ENCODE measurements at regions not wholly inside any gene's neighbourhood (a gene's known extent, or its start where the extent isn't known, plus 50 kb on each side); places are given as distances from the start of the nearest gene placed in this dataset.

DNA sequence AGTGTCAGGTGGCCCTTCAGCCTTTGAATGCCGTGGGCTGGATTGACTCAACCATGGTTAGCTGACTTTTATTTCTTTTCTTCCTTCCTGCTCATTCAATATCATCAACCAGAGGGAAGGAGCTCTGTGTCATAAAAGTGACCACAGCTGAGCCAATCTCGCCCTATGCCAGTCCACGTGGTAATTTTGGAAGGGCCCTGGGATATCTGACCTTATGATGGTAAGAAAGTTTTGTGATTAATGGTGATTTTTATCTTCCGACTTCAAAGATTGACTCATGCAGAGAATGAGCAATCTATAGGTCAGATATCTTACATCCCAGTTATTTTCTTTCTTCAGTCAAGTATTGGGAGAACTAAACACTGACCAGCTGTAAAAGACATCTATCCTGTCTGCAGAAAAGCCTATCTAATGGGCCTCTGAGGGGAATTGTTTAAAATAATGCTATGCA is 170.3 kb downstream of the ZC3H11B start:
- no peaks in the 10 kb centered on the region for H3K9me3 ChIP-seq (ENCODE audit: control insufficient read depth in 2 of 2, low read length in 2 of 2)
- H3K36me3 ChIP-seq (ENCODE audit: control insufficient read depth in 2 of 2, insufficient read depth in 2 of 2, low read length in 2 of 2), result no peaks in the 10 kb centered on the region
- no peak overlapping the region for H3K4me3 ChIP-seq (ENCODE audit: low read length in 2 of 2)
- no peaks in the 10 kb centered on the region for H3K4me1 ChIP-seq (ENCODE audit: control insufficient read depth in 2 of 2, insufficient read depth in 2 of 2, low read length in 2 of 2)
- no peaks in the 10 kb centered on the region for H3K27me3 ChIP-seq (ENCODE audit: control insufficient read depth in 2 of 2, insufficient read depth in 2 of 2, low read length in 2 of 2)
- no peak overlapping the region for H3K27ac ChIP-seq (ENCODE audit: low read depth in 2 of 2, low read length in 2 of 2)
- no peak overlapping the region for H3K9ac ChIP-seq (ENCODE audit: low read depth in 1 of 2, low read length in 2 of 2)

DNA sequence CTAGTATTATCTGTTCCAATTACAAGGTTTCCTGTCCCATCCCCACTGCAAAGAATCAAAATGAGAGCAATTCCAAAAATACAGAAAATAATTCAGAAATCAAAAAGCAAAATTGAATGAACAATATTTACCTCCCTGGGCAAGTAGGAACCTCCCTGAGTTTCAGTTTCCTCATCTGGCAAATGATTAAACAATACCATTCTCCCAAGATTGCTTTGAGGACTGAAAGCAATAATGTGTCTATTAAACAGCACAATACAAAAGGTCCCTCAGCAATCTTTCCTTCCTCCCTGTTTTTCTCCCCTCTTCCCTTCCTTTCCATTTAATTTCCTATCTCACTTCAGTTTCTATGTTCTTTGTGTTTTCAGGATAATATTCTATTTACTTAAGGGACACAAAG is 171.0 kb downstream of the ZC3H11B start:
- H3K27ac ChIP-seq (ENCODE audit: low read depth in 2 of 2, low read length in 2 of 2), result no peak overlapping the region
- no peaks in the 10 kb centered on the region for H3K27me3 ChIP-seq (ENCODE audit: control insufficient read depth in 2 of 2, insufficient read depth in 2 of 2, low read length in 2 of 2)
- H3K9me3 ChIP-seq (ENCODE audit: control insufficient read depth in 2 of 2, low read length in 2 of 2), result no peaks in the 10 kb centered on the region
- no peak overlapping the region for H3K9ac ChIP-seq (ENCODE audit: low read depth in 1 of 2, low read length in 2 of 2)
- H3K4me1 ChIP-seq (ENCODE audit: control insufficient read depth in 2 of 2, insufficient read depth in 2 of 2, low read length in 2 of 2), result no peaks in the 10 kb centered on the region
- H3K36me3 ChIP-seq (ENCODE audit: control insufficient read depth in 2 of 2, insufficient read depth in 2 of 2, low read length in 2 of 2), result no peaks in the 10 kb centered on the region
- H3K4me3 ChIP-seq (ENCODE audit: low read length in 2 of 2), result no peak overlapping the region

GRCh38 chr1:219439376-219439775 is 173.5 kb downstream of the ZC3H11B start:
- Histone ChIP-seq H3K4me1 (ENCODE audit: control insufficient read depth in 2 of 2, insufficient read depth in 2 of 2, low read length in 2 of 2) (no peaks in the 10 kb centered on the region), H3K27me3 (ENCODE audit: control insufficient read depth in 2 of 2, insufficient read depth in 2 of 2, low read length in 2 of 2) (no peaks in the 10 kb centered on the region), H3K9ac (ENCODE audit: low read depth in 1 of 2, low read length in 2 of 2) (no peak overlapping the region), H3K27ac (ENCODE audit: low read depth in 2 of 2, low read length in 2 of 2) (no peak overlapping the region), H3K9me3 (ENCODE audit: control insufficient read depth in 2 of 2, low read length in 2 of 2) (no peaks in the 10 kb centered on the region), H3K4me3 (ENCODE audit: low read length in 2 of 2) (no peak overlapping the region), H3K36me3 (ENCODE audit: control insufficient read depth in 2 of 2, insufficient read depth in 2 of 2, low read length in 2 of 2) (no peaks in the 10 kb centered on the region)

DNA sequence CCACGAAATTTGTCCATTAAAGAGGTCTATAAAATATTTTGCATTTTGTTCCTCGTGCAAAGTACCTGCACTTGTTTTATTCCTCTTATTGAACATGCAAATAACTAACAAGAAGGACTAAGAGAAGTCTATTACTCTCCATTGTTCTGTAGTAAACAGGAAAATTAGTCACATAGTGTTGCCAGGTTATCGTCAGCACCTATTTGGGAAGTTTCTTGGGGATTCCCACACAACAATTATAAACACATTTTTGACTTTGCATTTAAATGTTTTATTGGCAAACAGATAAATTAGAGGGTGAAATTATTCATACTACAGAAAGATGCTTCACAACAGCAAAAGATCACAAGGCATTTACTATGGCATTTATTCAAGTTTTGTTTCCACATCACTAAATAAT is 174.5 kb downstream of the ZC3H11B start:
- no peaks in the 10 kb centered on the region for H3K36me3 ChIP-seq (ENCODE audit: control insufficient read depth in 2 of 2, insufficient read depth in 2 of 2, low read length in 2 of 2)
- H3K4me3 ChIP-seq (ENCODE audit: low read length in 2 of 2), result no peak overlapping the region
- no peak overlapping the region for H3K9ac ChIP-seq (ENCODE audit: low read depth in 1 of 2, low read length in 2 of 2)
- H3K9me3 ChIP-seq (ENCODE audit: control insufficient read depth in 2 of 2, low read length in 2 of 2), result no peaks in the 10 kb centered on the region
- H3K4me1 ChIP-seq (ENCODE audit: control insufficient read depth in 2 of 2, insufficient read depth in 2 of 2, low read length in 2 of 2), result no peaks in the 10 kb centered on the region
- H3K27ac ChIP-seq (ENCODE audit: low read depth in 2 of 2, low read length in 2 of 2), result no peak overlapping the region
- no peaks in the 10 kb centered on the region for H3K27me3 ChIP-seq (ENCODE audit: control insufficient read depth in 2 of 2, insufficient read depth in 2 of 2, low read length in 2 of 2)

DNA sequence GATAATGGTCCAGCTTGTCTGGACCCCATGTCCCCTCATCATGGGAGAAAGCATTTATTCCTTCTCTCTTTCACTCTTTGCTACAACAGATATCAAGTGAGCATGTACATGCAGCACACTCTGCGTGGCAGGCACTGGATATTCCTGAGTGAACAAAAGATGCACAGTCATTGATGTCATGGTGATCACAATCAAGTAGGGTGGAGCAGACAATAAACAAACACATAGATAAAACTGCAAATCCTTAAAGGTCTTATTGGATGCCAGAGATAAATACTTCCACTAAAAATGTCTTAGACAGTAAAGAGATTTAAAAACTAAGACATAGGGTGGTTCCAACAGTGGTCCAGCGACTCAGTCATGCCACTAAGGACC is 178.0 kb downstream of the ZC3H11B start:
- H3K27me3 ChIP-seq (ENCODE audit: control insufficient read depth in 2 of 2, insufficient read depth in 2 of 2, low read length in 2 of 2), result no peaks in the 10 kb centered on the region
- H3K4me3 ChIP-seq (ENCODE audit: low read length in 2 of 2), result no peak overlapping the region
- no peak overlapping the region for H3K9ac ChIP-seq (ENCODE audit: low read depth in 1 of 2, low read length in 2 of 2)
- no peaks in the 10 kb centered on the region for H3K9me3 ChIP-seq (ENCODE audit: control insufficient read depth in 2 of 2, low read length in 2 of 2)
- H3K36me3 ChIP-seq (ENCODE audit: control insufficient read depth in 2 of 2, insufficient read depth in 2 of 2, low read length in 2 of 2), result no peaks in the 10 kb centered on the region
- no peak overlapping the region for H3K27ac ChIP-seq (ENCODE audit: low read depth in 2 of 2, low read length in 2 of 2)
- H3K4me1 ChIP-seq (ENCODE audit: control insufficient read depth in 2 of 2, insufficient read depth in 2 of 2, low read length in 2 of 2), result no peaks in the 10 kb centered on the region

- Histone ChIP-seq H3K27me3 (ENCODE audit: control insufficient read depth in 2 of 2, insufficient read depth in 2 of 2, low read length in 2 of 2) (no peaks in the 10 kb centered on the region), H3K4me1 (ENCODE audit: control insufficient read depth in 2 of 2, insufficient read depth in 2 of 2, low read length in 2 of 2) (no peaks in the 10 kb centered on the region), H3K27ac (ENCODE audit: low read depth in 2 of 2, low read length in 2 of 2) (no peak overlapping the region), H3K36me3 (ENCODE audit: control insufficient read depth in 2 of 2, insufficient read depth in 2 of 2, low read length in 2 of 2) (no peaks in the 10 kb centered on the region), H3K9ac (ENCODE audit: low read depth in 1 of 2, low read length in 2 of 2) (no peak overlapping the region), H3K9me3 (ENCODE audit: control insufficient read depth in 2 of 2, low read length in 2 of 2) (no peaks in the 10 kb centered on the region), H3K4me3 (ENCODE audit: low read length in 2 of 2) (no peak overlapping the region)
Measured at GRCh38 chr1:219434285-219434922, 178.5 kb downstream of the ZC3H11B start.

DNA sequence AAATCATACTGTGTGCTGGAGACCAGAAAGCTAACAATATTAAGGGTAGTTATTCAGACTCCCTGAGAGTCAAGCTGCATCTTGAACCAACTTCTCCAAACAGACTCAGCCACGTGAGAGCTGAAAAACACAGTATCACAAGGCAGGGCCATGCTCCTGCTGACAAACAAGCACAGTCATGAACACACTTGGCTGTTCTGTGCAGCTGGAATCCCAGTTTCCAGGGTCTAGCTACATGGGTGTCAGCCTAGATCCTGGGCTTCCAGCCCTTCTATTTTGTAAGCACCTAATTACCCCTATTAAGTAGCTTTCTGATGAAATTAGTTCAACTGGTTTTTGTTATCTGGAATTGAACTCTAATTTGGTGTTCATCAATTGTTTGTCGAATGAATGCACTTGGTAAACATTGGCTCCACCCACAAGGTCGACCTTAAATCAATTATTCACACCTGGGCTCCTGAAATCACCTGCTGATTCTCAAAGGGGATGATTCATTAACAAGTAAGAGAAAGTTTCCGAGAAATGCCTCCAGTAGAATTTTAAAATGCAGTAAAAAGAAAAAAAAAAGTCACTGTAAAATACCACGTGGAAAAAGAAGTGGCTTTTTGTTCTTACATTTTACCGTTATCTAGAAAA is 179.3 kb downstream of the ZC3H11B start:
- no peaks in the 10 kb centered on the region for H3K36me3 ChIP-seq (ENCODE audit: control insufficient read depth in 2 of 2, insufficient read depth in 2 of 2, low read length in 2 of 2)
- H3K27me3 ChIP-seq (ENCODE audit: control insufficient read depth in 2 of 2, insufficient read depth in 2 of 2, low read length in 2 of 2), result no peaks in the 10 kb centered on the region
- H3K4me3 ChIP-seq (ENCODE audit: low read length in 2 of 2), result no peak overlapping the region
- no peak overlapping the region for H3K27ac ChIP-seq (ENCODE audit: low read depth in 2 of 2, low read length in 2 of 2)
- no peaks in the 10 kb centered on the region for H3K9me3 ChIP-seq (ENCODE audit: control insufficient read depth in 2 of 2, low read length in 2 of 2)
- no peak overlapping the region for H3K9ac ChIP-seq (ENCODE audit: low read depth in 1 of 2, low read length in 2 of 2)
- H3K4me1 ChIP-seq (ENCODE audit: control insufficient read depth in 2 of 2, insufficient read depth in 2 of 2, low read length in 2 of 2), result no peaks in the 10 kb centered on the region

DNA sequence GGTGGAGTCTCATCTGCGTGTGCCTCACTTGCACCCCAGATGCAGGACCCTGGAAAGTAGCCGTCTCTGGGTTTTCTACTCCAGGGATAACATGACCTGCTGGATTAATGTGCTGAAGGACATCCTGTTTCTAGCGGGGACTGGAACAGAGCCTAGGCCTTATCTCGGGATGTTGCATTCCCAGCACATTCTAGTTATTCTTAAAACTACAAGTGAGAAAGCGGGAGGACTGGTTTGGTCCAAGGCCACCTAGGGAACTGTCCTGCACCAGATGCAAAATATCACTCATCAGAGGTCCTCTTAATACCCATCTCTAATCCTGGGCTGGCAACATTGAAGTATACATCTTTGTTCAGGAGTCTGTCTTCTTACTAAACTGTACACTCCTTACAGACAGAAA is 179.9 kb downstream of the ZC3H11B start:
- H3K9ac ChIP-seq (ENCODE audit: low read depth in 1 of 2, low read length in 2 of 2), result no peak overlapping the region
- no peaks in the 10 kb centered on the region for H3K36me3 ChIP-seq (ENCODE audit: control insufficient read depth in 2 of 2, insufficient read depth in 2 of 2, low read length in 2 of 2)
- H3K9me3 ChIP-seq (ENCODE audit: control insufficient read depth in 2 of 2, low read length in 2 of 2), result no peaks in the 10 kb centered on the region
- no peaks in the 10 kb centered on the region for H3K4me1 ChIP-seq (ENCODE audit: control insufficient read depth in 2 of 2, insufficient read depth in 2 of 2, low read length in 2 of 2)
- no peaks in the 10 kb centered on the region for H3K27me3 ChIP-seq (ENCODE audit: control insufficient read depth in 2 of 2, insufficient read depth in 2 of 2, low read length in 2 of 2)
- H3K27ac ChIP-seq (ENCODE audit: low read depth in 2 of 2, low read length in 2 of 2), result no peak overlapping the region
- no peak overlapping the region for H3K4me3 ChIP-seq (ENCODE audit: low read length in 2 of 2)

GRCh38 chr1:219432191-219432606 is 180.7 kb downstream of the ZC3H11B start:
- Histone ChIP-seq H3K9ac (ENCODE audit: low read depth in 1 of 2, low read length in 2 of 2) (no peak overlapping the region), H3K27me3 (ENCODE audit: control insufficient read depth in 2 of 2, insufficient read depth in 2 of 2, low read length in 2 of 2) (no peaks in the 10 kb centered on the region), H3K4me1 (ENCODE audit: control insufficient read depth in 2 of 2, insufficient read depth in 2 of 2, low read length in 2 of 2) (no peaks in the 10 kb centered on the region), H3K36me3 (ENCODE audit: control insufficient read depth in 2 of 2, insufficient read depth in 2 of 2, low read length in 2 of 2) (no peaks in the 10 kb centered on the region), H3K4me3 (ENCODE audit: low read length in 2 of 2) (no peak overlapping the region), H3K9me3 (ENCODE audit: control insufficient read depth in 2 of 2, low read length in 2 of 2) (no peaks in the 10 kb centered on the region), H3K27ac (ENCODE audit: low read depth in 2 of 2, low read length in 2 of 2) (no peak overlapping the region)

DNA sequence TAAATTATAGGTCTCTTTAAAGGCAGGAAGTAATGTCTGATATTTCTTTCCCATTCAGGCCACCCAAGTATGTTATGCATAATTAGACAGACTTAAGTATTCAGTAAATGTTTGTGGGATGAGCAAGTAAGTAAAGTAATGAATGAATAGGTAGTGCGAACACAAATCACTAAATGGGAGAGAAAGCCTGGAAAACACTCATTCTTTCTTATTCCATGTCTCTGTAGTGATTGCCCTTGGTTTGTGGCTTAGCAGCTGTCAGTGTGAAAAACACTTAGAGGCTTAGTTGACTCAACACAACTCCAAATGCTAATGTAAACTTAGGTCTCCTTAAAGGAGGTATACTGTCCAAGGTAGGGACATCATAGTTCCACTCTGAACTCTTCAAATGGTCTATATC is 182.5 kb downstream of the ZC3H11B start:
- H3K36me3 ChIP-seq (ENCODE audit: control insufficient read depth in 2 of 2, insufficient read depth in 2 of 2, low read length in 2 of 2), result no peaks in the 10 kb centered on the region
- no peak overlapping the region for H3K4me3 ChIP-seq (ENCODE audit: low read length in 2 of 2)
- no peaks in the 10 kb centered on the region for H3K9me3 ChIP-seq (ENCODE audit: control insufficient read depth in 2 of 2, low read length in 2 of 2)
- no peaks in the 10 kb centered on the region for H3K4me1 ChIP-seq (ENCODE audit: control insufficient read depth in 2 of 2, insufficient read depth in 2 of 2, low read length in 2 of 2)
- no peaks in the 10 kb centered on the region for H3K27me3 ChIP-seq (ENCODE audit: control insufficient read depth in 2 of 2, insufficient read depth in 2 of 2, low read length in 2 of 2)
- no peak overlapping the region for H3K27ac ChIP-seq (ENCODE audit: low read depth in 2 of 2, low read length in 2 of 2)
- H3K9ac ChIP-seq (ENCODE audit: low read depth in 1 of 2, low read length in 2 of 2), result no peak overlapping the region

Data from mucosa of rectum (tissue), 2 donors.